B cell (primary cell): ENCODE measurements at regions not wholly inside any gene's neighbourhood (a gene's known extent, or its start where the extent isn't known, plus 50 kb on each side); places are given as distances from the start of the nearest gene placed in this dataset.

Experiments
- ATAC-seq: fragments of 200-7000 bp; cut with Tn5 transposase; one replicate; pipeline ENCODE4 v1.10.0; 2021; ENCODE audit warnings: low read depth, mild to moderate bottlenecking, moderate number of reproducible peaks, moderate library complexity
- CTCF ChIA-PET: fragments of 350-600 bp; sonication (Branson Sonifier 250); formaldehyde crosslinking; loops from one replicate; lab custom pipeline; 2021; ENCODE audit warnings: antibody characterized with exemption, inconsistent platforms; lab: Charles Lee
- POLR2A ChIA-PET: fragments of 350-600 bp; sonication (Branson Sonifier 250); formaldehyde crosslinking; loops from one replicate; lab custom pipeline; 2021; ENCODE audit warnings: antibody characterized with exemption; lab: Charles Lee
- DNase-seq: peaks from one replicate; pipeline ENCODE4 v3.0.0; 2013
- H2AFZ ChIP-seq: 2 replicates; pipeline ENCODE4 v1.6.1; 2012; ENCODE audit warnings: mild to moderate bottlenecking, low read depth, low read length; ENCODE audit not compliant: insufficient read depth, poor library complexity, severe bottlenecking
- H3K27ac ChIP-seq, 2 donors: 1 replicate in 1 of 2; 2 replicates in 1 of 2; pipeline ENCODE4 v1.5.1; 2012 to 2013; ENCODE audit warnings: low read length in 2 of 2, mild to moderate bottlenecking in 2 of 2, moderate library complexity in 1 of 2
- H3K27me3 ChIP-seq, 4 experiments: fragments of 200-600 bp in 1 of 4; sonication (generic) in 1 of 4; replicated peaks in 1 of 4; 1 replicate in 2 of 4; 2 replicates in 2 of 4; pipeline versions ENCODE4 v1.6.1 to v1.7.0; 2013 to 2016; ENCODE audit warnings: low read length in 3 of 4, mild to moderate bottlenecking in 2 of 4, mixed read lengths in 1 of 4, moderate library complexity in 1 of 4; ENCODE audit not compliant: insufficient read depth in 4 of 4, control insufficient read depth in 3 of 4; ENCODE audit errors: control extremely low read depth in 1 of 4
- H3K36me3 ChIP-seq, 2 experiments: replicated peaks in 1 of 2; 1 replicate in 1 of 2; 2 replicates in 1 of 2; pipeline versions ENCODE4 v1.6.1 to v1.7.1; 2013; ENCODE audit warnings: low read length in 1 of 2; ENCODE audit not compliant: insufficient read depth in 2 of 2, control insufficient read depth in 1 of 2; ENCODE audit errors: control extremely low read depth in 1 of 2, extremely low read depth in 1 of 2
- H3K4me1 ChIP-seq, 2 donors: fragments of 200-600 bp in 1 of 2; sonication (generic) in 1 of 2; 1 replicate in 1 of 2; 2 replicates in 1 of 2; pipeline versions ENCODE4 v1.5.1 to v1.6.1; 2013 to 2017; ENCODE audit warnings: low read length in 2 of 2; ENCODE audit not compliant: control insufficient read depth in 2 of 2, insufficient read depth in 2 of 2
- H3K4me2 ChIP-seq: replicated peaks from 2 replicates; pipeline ENCODE3; 2012; ENCODE audit warnings: mild to moderate bottlenecking, low read depth, low read length; ENCODE audit not compliant: poor library complexity, severe bottlenecking
- H3K4me3 ChIP-seq, 5 experiments: fragments of 200-600 bp in 1 of 5; sonication (generic) in 1 of 5; 1 replicate in 3 of 5; 2 replicates in 2 of 5; pipeline versions ENCODE4 v1.5.1 to v1.7.0; 2011 to 2016; ENCODE audit warnings: low read length in 4 of 5, mild to moderate bottlenecking in 4 of 5, low read depth in 2 of 5, control low read depth in 1 of 5, moderate library complexity in 1 of 5; ENCODE audit not compliant: insufficient read depth in 1 of 5; ENCODE audit errors: control extremely low read depth in 1 of 5, extremely low read depth in 1 of 5
- H3K79me2 ChIP-seq: fragments of 200-600 bp; sonication (generic); one replicate; pipeline ENCODE4 v1.6.0; 2016; ENCODE audit warnings: low read length; ENCODE audit not compliant: control insufficient read depth, insufficient read depth
- H3K9ac ChIP-seq: fragments of 200-600 bp; sonication (generic); 2 replicates; pipeline ENCODE4 v1.6.1; 2017; ENCODE audit warnings: mild to moderate bottlenecking, low read length, moderate library complexity
- H3K9me3 ChIP-seq, 3 donors: one replicate each; pipeline versions ENCODE4 v1.6.1 to v1.7.1; 2013; ENCODE audit warnings: low read length in 2 of 3; ENCODE audit not compliant: control insufficient read depth in 2 of 3, insufficient read depth in 1 of 3; ENCODE audit errors: control extremely low read depth in 1 of 3
- H4K20me1 ChIP-seq: 2 replicates; pipeline ENCODE4 v1.6.0; 2012; ENCODE audit warnings: mild to moderate bottlenecking, low read length; ENCODE audit not compliant: insufficient read depth, control insufficient read depth, poor library complexity, severe bottlenecking
- H3K27ac Mint-ChIP-seq: one replicate; pipeline ENCODE4 v1.8.0; 2021; ENCODE audit warnings: mixed read lengths
- H3K27me3 Mint-ChIP-seq: one replicate; pipeline ENCODE4 v1.8.0; 2021; ENCODE audit warnings: mixed read lengths
- H3K4me1 Mint-ChIP-seq: one replicate; pipeline ENCODE4 v1.8.0; 2021; ENCODE audit warnings: mixed read lengths
- H3K4me3 Mint-ChIP-seq: one replicate; pipeline ENCODE4 v1.8.0; 2021; ENCODE audit warnings: mixed read lengths
- H3K9me3 Mint-ChIP-seq: one replicate; pipeline ENCODE4 v1.8.0; 2022; ENCODE audit warnings: mixed read lengths; ENCODE audit not compliant: insufficient read depth
- CTCF ChIP-seq: fragments of 200-600 bp; IDR thresholded peaks from one replicate; pipeline ENCODE4 v1.8.0; 2022; ENCODE audit warnings: antibody characterized with exemption, mild to moderate bottlenecking
- EZH2 ChIP-seq: IDR thresholded peaks from 2 replicates; pipeline ENCODE4 v1.6.1; 2012; ENCODE audit warnings: borderline replicate concordance, low read depth, mild to moderate bottlenecking, moderate library complexity, low read length; ENCODE audit not compliant: insufficient read depth, poor library complexity, severe bottlenecking
- WGBS: methylation state at CpG from one replicate; pipeline ENCODE4 v1.1.5; 2013; ENCODE audit warnings: missing lambda C conversion rate; ENCODE audit not compliant: insufficient coverage; 5-methylcytosine and 5-hydroxymethylcytosine counted together
- intact Hi-C: fragments of 100-400 bp; cut with micrococcal nuclease; formaldehyde crosslinking; loops from one replicate; pipeline ENCODE4 v1.10.0; 2022

- Mint-ChIP-seq H3K27me3 (no peaks in the 10 kb centered on the region), H3K4me3 (no peak overlapping the region), H3K9me3 (peaks cover 2% of the 10 kb centered on the region), H3K27ac (no peak overlapping the region), H3K4me1 (no peaks in the 10 kb centered on the region)
- H3K27me3 ChIP-seq: no peaks in the 10 kb centered on the region
- ATAC-seq (no peak), DNase-seq (no peak)
- H3K9me3 ChIP-seq: no peaks in the 10 kb centered on the region
- H2AFZ ChIP-seq: no peak overlapping the region
- no peak overlapping the region for H3K4me3 ChIP-seq
- no peak overlapping the region for H3K27ac ChIP-seq
- H3K9ac ChIP-seq: no peak overlapping the region
- intact Hi-C loops: no loop called here
- ChIA-PET CTCF (no interaction called here), POLR2A (no interaction called here)
- no peaks in the 10 kb centered on the region for H4K20me1 ChIP-seq
- no peak for TF ChIP-seq EZH2
- no peak for TF ChIP-seq CTCF
- H3K79me2 ChIP-seq: no peaks in the 10 kb centered on the region
- WGBS: no CpG with 5 or more reads among the region's 2 CpGs
- no peaks in the 10 kb centered on the region for H3K36me3 ChIP-seq
- no peak overlapping the region for H3K4me2 ChIP-seq
- H3K4me1 ChIP-seq: no peaks in the 10 kb centered on the region
These were observed 1610.9 kb upstream of the RAG2 start for GRCh38 chr11:38208951-38209350.

DNA sequence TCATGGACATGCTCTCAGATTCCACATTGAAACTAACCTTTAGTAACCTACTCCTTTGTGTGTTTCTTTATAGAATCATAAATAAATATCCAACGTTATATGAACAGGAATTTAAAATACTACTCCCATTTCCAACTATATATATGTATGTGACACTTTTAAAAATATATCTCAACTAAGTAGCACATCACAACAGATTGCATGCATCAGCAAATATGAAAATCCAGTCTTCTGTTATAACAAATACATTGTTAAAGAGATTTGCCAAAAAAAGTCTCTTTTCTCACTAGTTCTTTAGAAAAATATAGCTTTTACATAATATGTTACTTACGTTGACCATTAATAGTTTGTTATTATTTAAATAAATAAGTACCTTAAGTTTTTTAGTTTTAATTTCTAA is 1608.6 kb upstream of the RAG2 start:
- intact Hi-C loops: no loop called here
- ATAC-seq: no peak
- no peaks in the 10 kb centered on the region for H3K27me3 Mint-ChIP-seq
- Histone ChIP-seq H3K9me3 (no peaks in the 10 kb centered on the region), H3K4me1 (no peaks in the 10 kb centered on the region), H2AFZ (no peak overlapping the region), H3K27me3 (no peaks in the 10 kb centered on the region), H3K9ac (no peak overlapping the region), H3K79me2 (no peaks in the 10 kb centered on the region), H3K36me3 (no peaks in the 10 kb centered on the region), H3K4me2 (no peak overlapping the region), H4K20me1 (no peaks in the 10 kb centered on the region), H3K4me3 (no peak overlapping the region), H3K27ac (no peak overlapping the region)
- POLR2A ChIA-PET: no interaction called here
- no peak for DNase-seq
- no peak overlapping the region for H3K27ac Mint-ChIP-seq
- CTCF ChIA-PET: no interaction called here
- WGBS: no CpG with 5 or more reads among the region's 2 CpGs
- H3K4me3 Mint-ChIP-seq: no peak overlapping the region
- H3K4me1 Mint-ChIP-seq: no peaks in the 10 kb centered on the region
- H3K9me3 Mint-ChIP-seq: no peaks in the 10 kb centered on the region
- TF ChIP-seq CTCF (no peak), EZH2 (no peak)
